ENCODE measurements at regions not wholly inside any gene's neighbourhood (a gene's known extent, or its start where the extent isn't known, plus 50 kb on each side); places are given as distances from the start of the nearest gene placed in this dataset.

DNA sequence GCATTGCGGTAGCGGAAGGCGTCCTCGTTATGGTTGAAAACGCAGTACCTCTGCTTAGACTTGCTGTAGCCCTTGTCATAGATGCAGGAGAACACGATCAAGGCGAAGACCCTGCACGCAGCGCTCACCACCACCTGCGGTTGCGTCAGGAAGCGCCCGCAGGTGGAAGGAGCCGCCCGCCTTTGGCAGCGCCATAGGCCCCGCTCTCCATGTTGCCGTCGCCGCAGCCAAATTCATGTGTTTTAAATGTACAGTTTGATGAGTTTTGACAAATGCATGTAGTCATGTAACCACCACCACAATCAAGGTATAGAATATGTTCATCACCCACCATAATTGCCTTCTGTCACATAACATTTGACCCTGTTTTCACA is 84.9 kb upstream of the CEP78 start:
- TF ChIP-seq, protein P1, sequence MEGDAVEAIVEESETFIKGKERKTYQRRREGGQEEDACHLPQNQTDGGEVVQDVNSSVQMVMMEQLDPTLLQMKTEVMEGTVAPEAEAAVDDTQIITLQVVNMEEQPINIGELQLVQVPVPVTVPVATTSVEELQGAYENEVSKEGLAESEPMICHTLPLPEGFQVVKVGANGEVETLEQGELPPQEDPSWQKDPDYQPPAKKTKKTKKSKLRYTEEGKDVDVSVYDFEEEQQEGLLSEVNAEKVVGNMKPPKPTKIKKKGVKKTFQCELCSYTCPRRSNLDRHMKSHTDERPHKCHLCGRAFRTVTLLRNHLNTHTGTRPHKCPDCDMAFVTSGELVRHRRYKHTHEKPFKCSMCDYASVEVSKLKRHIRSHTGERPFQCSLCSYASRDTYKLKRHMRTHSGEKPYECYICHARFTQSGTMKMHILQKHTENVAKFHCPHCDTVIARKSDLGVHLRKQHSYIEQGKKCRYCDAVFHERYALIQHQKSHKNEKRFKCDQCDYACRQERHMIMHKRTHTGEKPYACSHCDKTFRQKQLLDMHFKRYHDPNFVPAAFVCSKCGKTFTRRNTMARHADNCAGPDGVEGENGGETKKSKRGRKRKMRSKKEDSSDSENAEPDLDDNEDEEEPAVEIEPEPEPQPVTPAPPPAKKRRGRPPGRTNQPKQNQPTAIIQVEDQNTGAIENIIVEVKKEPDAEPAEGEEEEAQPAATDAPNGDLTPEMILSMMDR (IDR thresholded peaks at IDR 0.05; ENCODE audit: poor library complexity): no peak
- TF ChIP-seq EZH2 (IDR thresholded peaks at IDR 0.05; ENCODE audit: borderline replicate concordance) (no peak), EZH2phosphoT487 (IDR thresholded peaks at IDR 0.05; ENCODE audit: low read depth, severe bottlenecking, unreplicated experiment) (no peak)

Measured in hepatocyte (in vitro differentiated cells).